ENCODE measurements at regions not wholly inside any gene's neighbourhood (a gene's known extent, or its start where the extent isn't known, plus 50 kb on each side); places are given as distances from the start of the nearest gene placed in this dataset.

DNA sequence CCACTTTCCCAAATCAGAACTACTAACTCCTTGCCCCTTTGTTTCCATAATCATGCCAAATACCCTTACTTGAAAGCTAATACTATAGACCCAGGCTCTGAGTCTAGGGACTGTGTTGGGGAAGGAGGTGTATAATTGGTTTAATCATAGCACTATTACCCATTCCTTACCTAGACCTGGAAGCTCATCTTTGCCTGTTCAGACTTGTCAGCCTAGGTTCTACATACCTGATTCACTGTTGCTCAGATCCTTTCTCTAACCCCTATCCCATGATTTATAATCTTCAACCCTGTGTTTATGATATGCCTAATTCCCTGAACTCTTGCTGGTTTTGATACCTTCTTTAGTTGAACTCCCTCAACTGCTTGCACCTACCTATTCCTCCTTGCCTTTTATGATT is 123.1 kb upstream of the GRIA3 start:
- Mint-ChIP-seq H3K27ac (no peak overlapping the region), H3K36me3 (no peaks in the 10 kb centered on the region)
- ATAC-seq (ENCODE audit: low read depth in 2 of 2), result no peak

DNA sequence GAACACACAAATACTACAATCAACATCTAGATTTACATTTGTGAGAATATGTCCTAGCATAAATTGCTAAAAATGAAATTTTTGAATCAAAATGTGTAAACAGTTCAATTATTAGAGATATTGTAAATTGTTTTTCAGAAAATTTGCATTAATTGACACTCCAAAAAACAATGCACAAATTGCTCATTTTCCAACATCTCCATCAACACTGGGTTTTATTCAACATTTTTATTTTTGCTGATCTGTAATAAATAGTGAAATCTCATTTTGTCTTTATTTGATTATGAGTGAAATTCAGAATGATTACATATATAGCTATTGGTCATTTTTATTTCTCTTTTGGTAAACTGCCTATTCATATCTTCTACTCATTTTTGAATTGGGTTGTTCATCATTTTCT is 120.0 kb upstream of the GRIA3 start:
- no peaks in the 10 kb centered on the region for H3K4me1 Mint-ChIP-seq
- no peaks in the 10 kb centered on the region for H3K27me3 Mint-ChIP-seq
- H3K27ac Mint-ChIP-seq, result no peak overlapping the region
- no peak for DNase-seq
- no peaks in the 10 kb centered on the region for H3K36me3 Mint-ChIP-seq
- no peak for ATAC-seq (ENCODE audit: low read depth in 2 of 2)
- H3K9me3 Mint-ChIP-seq, result peaks cover 0 to 9% (median 4%) of the 10 kb centered on the region in 7 donors
- H3K4me3 Mint-ChIP-seq, result no peak overlapping the region

More for the DNA sequence above, 123.1 kb upstream of the GRIA3 start:
- Mint-ChIP-seq H3K4me1 (no peaks in the 10 kb centered on the region), H3K9me3 (peaks cover 0 to 5% (median 4%) of the 10 kb centered on the region in 7 donors), H3K27me3 (no peaks in the 10 kb centered on the region), H3K4me3 (no peak overlapping the region)
- DNase-seq, result no peak

DNA sequence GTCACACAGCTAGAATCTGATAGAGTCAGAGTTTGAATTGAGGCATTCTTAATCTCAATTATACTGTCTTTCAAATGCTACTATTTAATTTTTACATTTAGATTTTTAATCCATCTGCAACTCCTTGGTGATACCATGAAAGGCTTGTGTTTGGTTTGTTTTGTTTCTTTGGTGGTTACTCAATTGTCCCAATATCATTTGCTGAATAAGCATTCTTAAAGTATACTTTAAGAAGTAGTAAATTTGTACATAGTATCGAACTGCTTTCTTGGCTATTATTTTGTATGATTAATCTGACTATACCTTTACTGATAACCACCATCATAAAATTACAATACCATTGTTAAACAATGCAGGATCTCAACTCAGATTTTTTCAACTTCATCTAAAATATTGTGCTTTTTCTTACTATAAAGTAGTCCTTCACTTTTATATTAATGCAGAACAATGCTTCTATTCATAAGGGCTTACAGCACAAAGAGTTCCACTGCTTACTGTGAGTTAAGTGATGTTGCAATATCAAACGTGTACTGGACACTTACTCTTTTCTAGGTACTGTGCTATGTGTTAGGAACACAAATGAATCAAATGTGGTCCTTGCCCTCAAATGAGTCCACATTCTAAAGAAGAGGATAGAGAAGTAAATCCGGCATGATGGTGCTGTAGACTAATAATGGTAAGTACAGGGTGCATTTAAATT is 111.2 kb upstream of the GRIA3 start:
- Mint-ChIP-seq H3K9me3 (peaks cover 0 to 5% (median under 1%) of the 10 kb centered on the region in 7 donors), H3K27ac (peak overlapping the region in 1 of 6 donors; percentile 66), H3K27me3 (no peaks in the 10 kb centered on the region), H3K4me1 (no peaks in the 10 kb centered on the region), H3K36me3 (no peaks in the 10 kb centered on the region), H3K4me3 (no peak overlapping the region)
- no peak for DNase-seq
- ATAC-seq (ENCODE audit: low read depth in 2 of 2), result no peak

DNA sequence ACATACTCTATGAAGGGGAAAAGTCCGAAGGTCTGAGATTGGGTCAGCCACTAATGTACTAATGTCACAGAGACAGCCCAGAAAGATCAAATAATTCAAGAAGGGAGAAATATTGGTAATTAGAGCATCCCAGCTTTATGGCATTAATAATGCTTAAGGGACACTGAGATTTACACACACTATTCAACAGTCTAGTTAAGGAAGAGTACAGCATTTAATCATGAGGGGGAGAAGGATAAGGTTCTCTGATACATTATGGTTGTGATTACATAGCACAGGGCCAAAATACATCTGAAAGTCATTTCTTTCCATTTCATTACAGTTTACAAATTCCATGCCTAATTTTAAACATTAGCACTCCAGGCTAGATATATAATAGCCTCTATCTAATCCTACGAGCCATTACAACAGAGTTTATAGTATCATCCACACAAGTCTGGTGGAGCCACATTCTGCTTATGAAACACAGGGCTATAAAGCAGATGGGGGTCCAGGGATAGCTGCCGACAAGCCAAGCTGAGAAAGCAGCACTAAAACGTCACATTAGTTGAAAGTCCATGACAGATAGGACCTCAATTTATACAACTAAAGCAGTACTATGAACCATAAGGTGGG is 108.0 kb upstream of the GRIA3 start:
- H3K27me3 Mint-ChIP-seq, result no peaks in the 10 kb centered on the region
- no peak overlapping the region for H3K4me3 Mint-ChIP-seq
- ATAC-seq (ENCODE audit: low read depth in 2 of 2) (no peak), DNase-seq (no peak)
- H3K36me3 Mint-ChIP-seq, result no peaks in the 10 kb centered on the region
- no peaks in the 10 kb centered on the region for H3K4me1 Mint-ChIP-seq
- H3K9me3 Mint-ChIP-seq, result peaks cover 0 to 4% (median 0%) of the 10 kb centered on the region in 7 donors
- no peak overlapping the region for H3K27ac Mint-ChIP-seq

DNA sequence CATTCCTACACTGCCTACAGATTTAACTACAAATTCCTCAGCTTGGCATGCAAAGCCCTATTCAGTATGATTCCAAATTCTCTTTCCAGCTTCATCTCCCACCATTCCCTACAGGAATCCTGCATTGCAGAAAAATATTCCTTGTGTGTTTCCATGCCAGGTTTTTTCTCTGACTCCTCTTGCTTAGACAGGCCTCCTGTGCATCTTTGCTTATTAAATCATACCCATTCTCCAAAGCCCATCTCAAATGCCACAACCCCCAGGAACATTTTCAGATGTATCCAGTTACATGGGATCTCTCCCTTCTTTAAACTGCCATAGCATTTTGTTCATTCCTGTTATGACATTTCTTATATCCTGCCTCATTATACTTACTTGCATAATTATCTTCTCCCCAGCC is 106.4 kb upstream of the GRIA3 start:
- DNase-seq (no peak), ATAC-seq (ENCODE audit: low read depth in 2 of 2) (no peak)
- no peak overlapping the region for H3K27ac Mint-ChIP-seq
- no peaks in the 10 kb centered on the region for H3K36me3 Mint-ChIP-seq
- no peak overlapping the region for H3K4me3 Mint-ChIP-seq
- peaks cover 0 to 4% (median 0%) of the 10 kb centered on the region in 7 donors for H3K9me3 Mint-ChIP-seq
- no peaks in the 10 kb centered on the region for H3K27me3 Mint-ChIP-seq
- H3K4me1 Mint-ChIP-seq, result no peaks in the 10 kb centered on the region

DNA sequence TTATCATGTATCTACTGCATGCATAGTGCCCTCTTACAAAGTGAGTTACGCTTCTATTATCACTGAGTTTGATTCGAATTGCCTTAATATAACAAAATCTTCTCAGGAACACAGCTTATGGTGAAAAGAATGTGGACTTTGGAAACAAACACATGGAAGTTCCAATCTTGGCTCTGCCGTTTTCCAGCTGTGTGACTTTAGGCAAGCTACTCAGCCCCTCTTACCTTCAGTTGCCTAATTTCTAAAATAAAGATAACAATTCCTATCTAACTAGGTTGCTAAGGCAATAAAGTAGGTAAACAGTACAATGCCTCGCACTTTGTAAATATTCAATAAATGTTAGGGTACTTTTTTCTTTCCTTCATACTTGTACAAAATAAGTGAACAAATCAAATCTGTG is 104.0 kb upstream of the GRIA3 start:
- Mint-ChIP-seq H3K27me3 (no peaks in the 10 kb centered on the region), H3K4me1 (no peaks in the 10 kb centered on the region), H3K4me3 (no peak overlapping the region), H3K27ac (no peak overlapping the region), H3K9me3 (peaks cover 0 to 6% (median 0%) of the 10 kb centered on the region in 7 donors), H3K36me3 (no peaks in the 10 kb centered on the region)
- ATAC-seq (ENCODE audit: low read depth in 2 of 2) (no peak), DNase-seq (no peak)

DNA sequence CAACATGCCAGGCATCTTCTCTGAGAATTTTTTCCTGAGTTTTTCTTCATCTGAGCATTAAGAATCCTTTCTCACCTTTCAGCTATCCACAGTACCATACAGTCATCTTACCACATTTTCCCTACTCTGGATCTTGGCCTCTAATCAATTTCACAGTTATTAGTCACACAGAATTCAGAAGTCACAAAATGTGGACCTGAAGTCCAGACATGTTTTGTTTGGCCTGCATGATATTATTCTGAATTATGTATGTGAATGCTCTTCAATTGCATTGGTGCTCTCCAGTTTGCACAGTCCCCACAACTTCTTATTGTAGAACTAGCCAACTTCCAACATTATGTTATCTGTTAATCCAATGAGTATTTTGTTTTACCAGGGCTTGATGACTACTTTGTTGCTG is 102.3 kb upstream of the GRIA3 start:
- Mint-ChIP-seq H3K9me3 (peaks cover 0 to 17% (median 2%) of the 10 kb centered on the region in 7 donors), H3K4me1 (no peaks in the 10 kb centered on the region)
- DNase-seq, result no peak

DNA sequence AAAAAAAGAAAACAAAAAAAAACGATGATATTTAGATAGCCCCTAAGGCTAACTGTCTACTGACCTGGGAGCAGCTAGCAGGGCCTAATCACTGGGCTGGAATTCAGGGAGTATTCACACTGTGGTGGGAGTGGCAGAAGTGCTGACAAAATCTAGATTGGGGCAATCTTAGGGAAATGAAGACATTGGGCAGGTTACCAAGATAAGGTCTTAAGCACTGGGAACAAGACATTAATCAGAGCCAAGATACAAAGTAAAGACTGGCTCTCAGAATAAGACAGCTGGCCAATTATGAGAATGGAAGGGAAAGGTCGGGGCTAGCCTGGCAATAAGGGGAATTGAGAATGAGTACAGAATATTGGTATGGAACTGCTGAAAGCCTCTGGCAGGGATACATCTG is 100.2 kb upstream of the GRIA3 start:
- Mint-ChIP-seq H3K36me3 (no peaks in the 10 kb centered on the region), H3K9me3 (peaks cover 0 to 17% (median 2%) of the 10 kb centered on the region in 7 donors), H3K27ac (no peak overlapping the region), H3K27me3 (no peaks in the 10 kb centered on the region), H3K4me3 (no peak overlapping the region), H3K4me1 (no peaks in the 10 kb centered on the region)
- DNase-seq (no peak), ATAC-seq (ENCODE audit: low read depth in 2 of 2) (no peak)

More for the DNA sequence above, 102.3 kb upstream of the GRIA3 start:
- no peaks in the 10 kb centered on the region for H3K27me3 Mint-ChIP-seq
- no peaks in the 10 kb centered on the region for H3K36me3 Mint-ChIP-seq
- H3K27ac Mint-ChIP-seq, result no peak overlapping the region
- no peak for ATAC-seq (ENCODE audit: low read depth in 2 of 2)
- H3K4me3 Mint-ChIP-seq, result no peak overlapping the region

DNA sequence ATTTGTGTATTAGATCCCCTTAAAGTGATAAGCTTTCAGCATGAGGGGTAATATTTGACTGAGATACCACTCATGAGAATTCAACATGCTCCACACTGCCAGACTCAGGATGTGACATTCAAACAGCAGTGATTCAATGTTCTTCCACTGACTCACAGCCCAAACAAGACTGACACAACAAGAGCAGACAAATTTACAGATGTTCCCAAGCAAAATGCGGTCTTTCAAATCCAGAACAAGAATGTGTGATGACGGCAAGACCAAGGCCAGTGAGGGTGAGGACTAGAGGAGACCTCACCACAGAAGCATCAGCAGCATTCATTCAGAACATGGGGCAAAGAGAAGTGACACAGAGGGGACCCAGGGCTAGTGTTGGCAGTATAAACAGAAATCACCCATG is 99.3 kb upstream of the GRIA3 start:
- no peak for DNase-seq
- ATAC-seq (ENCODE audit: low read depth in 2 of 2), result no peak
- Mint-ChIP-seq H3K36me3 (no peaks in the 10 kb centered on the region), H3K27ac (no peak overlapping the region), H3K4me3 (no peak overlapping the region), H3K4me1 (no peaks in the 10 kb centered on the region), H3K9me3 (peaks cover 0 to 17% (median 2%) of the 10 kb centered on the region in 7 donors), H3K27me3 (no peaks in the 10 kb centered on the region)

DNA sequence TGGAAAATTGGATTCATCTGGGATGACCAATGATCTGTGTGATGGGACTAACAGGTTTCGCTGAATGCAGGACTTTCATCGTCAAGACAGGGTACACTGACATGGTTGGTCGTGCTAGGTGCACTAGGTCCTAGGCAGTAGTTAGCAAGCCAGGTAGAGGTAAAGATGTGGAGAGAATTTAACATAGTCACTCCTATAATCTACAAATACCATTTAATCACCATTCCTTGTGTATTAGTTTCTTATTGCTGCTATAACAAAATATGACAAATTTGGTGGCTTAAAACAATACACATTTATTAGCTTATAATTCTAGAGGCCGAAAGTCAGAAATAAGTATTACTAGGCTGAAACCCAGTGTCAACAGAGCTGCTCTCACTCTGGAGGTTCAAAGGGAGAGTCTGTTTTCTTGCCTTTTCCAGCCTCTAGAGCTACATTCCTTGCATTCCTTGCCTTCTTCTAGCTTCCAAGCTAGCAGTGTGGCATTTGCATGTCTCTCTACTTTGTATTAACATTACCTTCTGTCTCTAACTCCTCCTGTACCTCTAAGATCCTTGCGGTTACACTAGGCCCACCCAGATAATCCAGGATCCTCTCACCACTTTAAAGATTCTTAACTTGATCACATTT is 98.7 kb upstream of the GRIA3 start:
- H3K4me3 Mint-ChIP-seq, result no peak overlapping the region

DNA sequence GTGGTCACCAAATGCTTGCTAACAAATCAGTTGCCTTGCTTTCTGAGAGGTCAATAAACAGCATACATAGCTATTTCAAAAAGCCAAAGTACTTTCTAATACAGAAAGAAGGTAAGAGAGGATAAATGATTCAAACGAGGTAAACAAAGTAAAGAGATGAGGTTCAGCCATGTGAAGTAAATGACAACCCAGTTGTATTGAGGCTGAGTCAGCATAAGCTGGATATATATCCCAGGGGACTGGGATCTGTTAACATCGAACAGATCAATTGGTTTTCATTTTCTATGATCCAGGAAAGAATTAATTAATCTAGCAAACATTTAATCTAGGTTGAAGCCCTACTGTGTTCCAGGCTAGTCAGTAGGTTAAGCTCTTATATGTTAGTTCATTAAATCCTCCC is 97.3 kb upstream of the GRIA3 start:
- no peak overlapping the region for H3K4me3 Mint-ChIP-seq
- H3K27ac Mint-ChIP-seq, result no peak overlapping the region
- H3K9me3 Mint-ChIP-seq, result peaks cover 0 to 17% (median 2%) of the 10 kb centered on the region in 7 donors
- DNase-seq (no peak), ATAC-seq (ENCODE audit: low read depth in 2 of 2) (no peak)
- H3K27me3 Mint-ChIP-seq, result no peaks in the 10 kb centered on the region
- no peaks in the 10 kb centered on the region for H3K36me3 Mint-ChIP-seq
- H3K4me1 Mint-ChIP-seq, result no peaks in the 10 kb centered on the region

More for the DNA sequence above, 98.7 kb upstream of the GRIA3 start:
- DNase-seq (no peak), ATAC-seq (ENCODE audit: low read depth in 2 of 2) (no peak)
- H3K27me3 Mint-ChIP-seq, result no peaks in the 10 kb centered on the region
- no peaks in the 10 kb centered on the region for H3K36me3 Mint-ChIP-seq
- peaks cover 0 to 17% (median 2%) of the 10 kb centered on the region in 7 donors for H3K9me3 Mint-ChIP-seq
- no peaks in the 10 kb centered on the region for H3K4me1 Mint-ChIP-seq
- H3K27ac Mint-ChIP-seq, result no peak overlapping the region

DNA sequence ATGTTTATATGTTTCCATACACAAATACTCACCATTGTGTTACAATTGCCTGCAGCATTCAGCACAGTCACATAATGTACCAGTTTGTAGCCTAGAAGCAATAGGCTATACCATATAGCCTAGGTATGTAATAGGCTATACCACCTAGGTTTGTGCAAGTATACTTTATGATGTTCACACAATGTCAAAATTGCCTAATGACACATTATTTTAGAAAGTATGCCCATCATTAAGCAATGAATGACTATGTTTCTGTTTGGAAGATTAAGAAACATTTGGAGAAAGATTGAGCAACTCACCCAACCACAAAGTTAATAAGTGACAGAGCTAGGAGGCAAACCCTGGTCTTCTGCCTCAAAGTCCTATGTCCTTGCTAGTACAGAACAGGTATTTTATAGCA is 96.8 kb upstream of the GRIA3 start:
- no peaks in the 10 kb centered on the region for H3K27me3 Mint-ChIP-seq
- no peak overlapping the region for H3K27ac Mint-ChIP-seq
- DNase-seq (no peak), ATAC-seq (ENCODE audit: low read depth in 2 of 2) (no peak)
- no peaks in the 10 kb centered on the region for H3K4me1 Mint-ChIP-seq
- H3K9me3 Mint-ChIP-seq, result peaks cover 0 to 17% (median 2%) of the 10 kb centered on the region in 7 donors
- H3K4me3 Mint-ChIP-seq, result no peak overlapping the region
- H3K36me3 Mint-ChIP-seq, result no peaks in the 10 kb centered on the region

DNA sequence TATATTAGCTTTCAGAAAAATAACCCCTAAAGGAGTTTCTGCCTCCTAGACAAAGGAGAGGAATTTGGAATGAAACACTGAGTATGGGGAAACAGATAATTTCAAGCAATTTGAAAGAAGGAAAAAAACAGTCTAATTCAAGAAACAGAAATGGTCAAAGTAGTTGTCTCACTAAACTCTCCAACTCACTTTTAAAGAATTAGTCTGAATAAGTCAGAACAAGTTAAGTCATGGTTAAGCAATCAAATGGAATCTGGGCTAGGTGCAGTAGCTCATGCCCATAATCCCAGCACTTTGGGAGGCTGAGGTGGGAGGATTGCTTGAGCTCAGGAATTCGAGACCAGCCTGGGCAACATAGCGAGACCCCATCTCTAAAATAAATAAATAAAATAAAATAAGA is 95.7 kb upstream of the GRIA3 start:
- Mint-ChIP-seq H3K27me3 (no peaks in the 10 kb centered on the region), H3K36me3 (no peaks in the 10 kb centered on the region), H3K9me3 (peaks cover 0 to 17% (median 2%) of the 10 kb centered on the region in 7 donors), H3K4me1 (no peaks in the 10 kb centered on the region), H3K4me3 (no peak overlapping the region), H3K27ac (no peak overlapping the region)
- ATAC-seq (ENCODE audit: low read depth in 2 of 2) (no peak), DNase-seq (no peak)

DNA sequence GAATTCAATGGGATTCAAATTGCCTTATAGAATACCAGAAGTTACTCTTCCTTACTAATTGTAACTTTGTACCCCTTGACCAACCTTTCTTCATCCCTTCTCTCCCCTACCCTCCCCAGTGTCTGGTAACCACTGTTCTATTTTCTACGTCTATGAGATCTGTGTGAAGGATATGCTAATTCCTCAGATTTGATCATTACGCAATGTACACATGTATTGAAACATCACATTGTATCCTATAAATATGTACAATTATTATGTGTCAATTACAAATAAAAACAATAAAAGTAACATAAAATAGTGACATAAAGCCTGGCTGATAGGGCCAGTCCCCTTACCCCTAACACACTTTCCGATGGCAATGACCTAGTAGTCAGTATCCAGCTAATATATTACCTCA is 95.1 kb upstream of the GRIA3 start:
- no peak overlapping the region for H3K27ac Mint-ChIP-seq
- ATAC-seq (ENCODE audit: low read depth in 2 of 2) (no peak), DNase-seq (no peak)
- peaks cover 0 to 17% (median 2%) of the 10 kb centered on the region in 7 donors for H3K9me3 Mint-ChIP-seq
- no peaks in the 10 kb centered on the region for H3K4me1 Mint-ChIP-seq
- H3K4me3 Mint-ChIP-seq, result no peak overlapping the region
- H3K27me3 Mint-ChIP-seq, result no peaks in the 10 kb centered on the region
- no peaks in the 10 kb centered on the region for H3K36me3 Mint-ChIP-seq

Data from naive B cell (primary cell).